ENCODE measurements at regions not wholly inside any gene's neighbourhood (a gene's known extent, or its start where the extent isn't known, plus 50 kb on each side); places are given as distances from the start of the nearest gene placed in this dataset.

DNA sequence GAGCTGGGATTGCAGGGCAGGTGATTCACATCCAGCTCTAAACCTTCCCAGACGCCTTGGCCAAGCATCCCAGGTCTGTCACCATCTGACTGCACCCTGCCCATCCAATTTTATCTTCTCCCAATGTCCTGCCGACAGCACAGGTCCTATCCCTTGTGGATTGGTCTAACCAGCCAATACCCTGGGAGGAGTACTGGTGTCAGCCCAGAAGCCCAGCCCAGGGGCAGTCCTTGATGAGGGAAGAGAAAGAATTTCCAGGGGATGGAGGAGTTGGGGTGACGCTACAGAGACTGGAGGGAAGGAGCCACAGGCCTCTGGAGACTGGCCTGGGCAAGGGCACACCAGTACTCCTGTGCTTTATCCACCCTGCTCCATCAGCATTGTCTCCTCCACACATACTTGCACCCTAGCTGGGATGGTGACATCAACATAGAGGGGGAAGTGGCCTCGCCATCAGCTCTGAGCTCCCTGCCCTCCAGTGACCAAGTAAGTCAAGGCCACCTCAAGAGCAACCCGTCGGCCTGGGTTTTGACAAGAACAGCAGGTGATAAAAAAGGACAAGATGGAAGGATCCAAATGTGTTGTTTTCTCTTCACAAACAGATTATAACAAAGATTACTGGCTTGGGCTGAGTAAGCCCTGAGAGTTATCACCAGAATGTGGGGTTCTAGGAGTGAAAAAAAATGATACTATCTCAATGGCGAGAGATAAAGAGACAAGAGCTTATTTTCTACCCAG lies 114.6 kb downstream of the AQP9 start:
- intact Hi-C loops (cut with DNase I), result no loop called here
- H3K27me3 ChIP-seq, result peaks cover 27% of the 10 kb centered on the region
- no peak for DNase-seq
- no peaks in the 10 kb centered on the region for H3K9me3 ChIP-seq (replicated peaks in 1 of 3)
- H3K4me3 ChIP-seq, result no peak overlapping the region
- 57 to 69% (median 66%) methylated on average over 6 to 7 of the region's 7 CpGs for WGBS, 4 donors
- peaks cover 0 to 11% of the 10 kb centered on the region in 2 donors for H3K4me1 ChIP-seq (replicated peaks in 1 of 2)
- H3K27ac ChIP-seq, result no peak overlapping the region
- no peaks in the 10 kb centered on the region for H3K36me3 ChIP-seq (replicated peaks in 1 of 2)
- TF ChIP-seq, protein P1, sequence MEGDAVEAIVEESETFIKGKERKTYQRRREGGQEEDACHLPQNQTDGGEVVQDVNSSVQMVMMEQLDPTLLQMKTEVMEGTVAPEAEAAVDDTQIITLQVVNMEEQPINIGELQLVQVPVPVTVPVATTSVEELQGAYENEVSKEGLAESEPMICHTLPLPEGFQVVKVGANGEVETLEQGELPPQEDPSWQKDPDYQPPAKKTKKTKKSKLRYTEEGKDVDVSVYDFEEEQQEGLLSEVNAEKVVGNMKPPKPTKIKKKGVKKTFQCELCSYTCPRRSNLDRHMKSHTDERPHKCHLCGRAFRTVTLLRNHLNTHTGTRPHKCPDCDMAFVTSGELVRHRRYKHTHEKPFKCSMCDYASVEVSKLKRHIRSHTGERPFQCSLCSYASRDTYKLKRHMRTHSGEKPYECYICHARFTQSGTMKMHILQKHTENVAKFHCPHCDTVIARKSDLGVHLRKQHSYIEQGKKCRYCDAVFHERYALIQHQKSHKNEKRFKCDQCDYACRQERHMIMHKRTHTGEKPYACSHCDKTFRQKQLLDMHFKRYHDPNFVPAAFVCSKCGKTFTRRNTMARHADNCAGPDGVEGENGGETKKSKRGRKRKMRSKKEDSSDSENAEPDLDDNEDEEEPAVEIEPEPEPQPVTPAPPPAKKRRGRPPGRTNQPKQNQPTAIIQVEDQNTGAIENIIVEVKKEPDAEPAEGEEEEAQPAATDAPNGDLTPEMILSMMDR (IDR thresholded peaks at IDR 0.05), result no peak
- no peak for TF ChIP-seq POLR2A (IDR thresholded peaks at IDR 0.05)

DNA sequence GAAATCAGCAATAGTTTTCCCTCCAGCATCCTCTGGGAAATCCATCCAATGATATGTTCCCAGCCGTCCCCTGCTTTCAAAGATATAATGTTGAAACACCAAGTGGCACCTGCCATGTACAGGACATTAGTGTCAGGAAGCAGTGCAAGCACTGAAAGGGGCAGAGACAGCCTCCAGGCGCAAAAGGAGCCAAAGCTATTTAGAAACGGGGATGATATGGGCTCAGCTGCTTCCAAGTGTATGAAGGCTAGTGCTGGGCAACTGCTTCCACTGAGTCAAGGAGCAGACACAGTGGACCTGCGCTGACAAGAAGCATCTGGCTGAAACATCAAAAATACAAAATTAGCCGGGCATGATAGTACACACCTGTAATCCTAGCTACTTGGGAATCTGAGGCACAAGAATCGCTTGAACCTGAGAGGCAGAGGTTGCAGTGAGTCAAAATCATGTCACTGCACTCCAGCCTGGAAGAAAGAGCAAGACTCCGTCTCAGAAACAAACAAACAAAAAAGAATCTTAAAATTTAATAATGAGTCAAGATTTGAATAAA lies 119.7 kb downstream of the AQP9 start:
- intact Hi-C loops (cut with DNase I), result no loop called here
- H3K9me3 ChIP-seq (replicated peaks in 1 of 3), result no peaks in the 10 kb centered on the region
- DNase-seq, result no peak
- TF ChIP-seq POLR2A (IDR thresholded peaks at IDR 0.05), result no peak
- TF ChIP-seq, protein P1 (IDR thresholded peaks at IDR 0.05), result no peak
- 76 to 87% (median 81%) methylated on average over 7 of the region's 7 CpGs for WGBS, 4 donors
- peaks cover 7% of the 10 kb centered on the region for H3K27me3 ChIP-seq
- H3K4me3 ChIP-seq, result no peak overlapping the region
- H3K36me3 ChIP-seq (replicated peaks in 1 of 2), result no peaks in the 10 kb centered on the region
- H3K4me1 ChIP-seq (replicated peaks in 1 of 2), result no peaks in the 10 kb centered on the region
- no peak overlapping the region for H3K27ac ChIP-seq

DNA sequence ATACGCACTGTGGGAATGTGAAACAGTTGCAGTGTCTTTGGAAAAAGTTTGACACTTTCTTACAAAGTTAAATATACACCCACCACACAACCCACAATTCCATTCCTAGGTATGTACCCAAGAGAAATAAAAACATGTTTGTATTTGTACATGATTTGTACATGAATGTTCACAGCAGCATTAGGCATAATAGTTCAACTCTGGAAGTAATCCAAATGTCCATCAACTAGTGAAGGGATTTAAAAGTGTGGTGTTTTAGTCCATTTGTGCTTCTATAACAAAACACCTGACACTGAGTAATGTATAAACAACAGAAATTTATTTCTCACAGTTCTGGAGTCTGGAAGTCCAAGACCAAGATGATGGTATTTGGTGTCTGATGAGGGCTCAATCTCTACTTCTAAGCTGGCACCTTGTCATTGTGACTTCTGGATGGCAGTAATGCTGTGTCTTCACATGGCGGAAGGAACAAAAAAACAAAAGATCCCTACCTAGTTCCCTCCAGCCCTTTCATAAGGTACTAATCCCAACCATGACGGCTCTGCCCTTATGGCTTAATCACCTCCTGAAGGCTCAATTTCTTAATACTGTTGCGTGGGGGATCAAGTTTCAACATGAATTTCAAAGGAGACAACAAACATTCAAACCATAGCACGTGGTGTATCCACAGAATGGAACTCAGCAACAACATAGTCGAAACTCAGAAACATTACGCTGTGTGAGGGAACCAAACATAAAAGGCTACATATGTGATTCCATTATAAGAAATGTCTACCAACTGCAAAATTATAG lies 120.5 kb downstream of the AQP9 start:
- H3K27me3 ChIP-seq, result no peaks in the 10 kb centered on the region
- no peaks in the 10 kb centered on the region for H3K36me3 ChIP-seq (replicated peaks in 1 of 2)
- no peak for DNase-seq
- no peak overlapping the region for H3K4me3 ChIP-seq
- intact Hi-C loops (cut with DNase I), result no loop called here
- WGBS, 4 donors, result 86 to 90% (median 89%) methylated on average over 7 of the region's 7 CpGs
- no peak overlapping the region for H3K27ac ChIP-seq
- H3K9me3 ChIP-seq (replicated peaks in 1 of 3), result no peaks in the 10 kb centered on the region
- H3K4me1 ChIP-seq (replicated peaks in 1 of 2), result no peaks in the 10 kb centered on the region
- no peak for TF ChIP-seq POLR2A (IDR thresholded peaks at IDR 0.05)
- TF ChIP-seq, protein P1 (IDR thresholded peaks at IDR 0.05), result no peak

DNA sequence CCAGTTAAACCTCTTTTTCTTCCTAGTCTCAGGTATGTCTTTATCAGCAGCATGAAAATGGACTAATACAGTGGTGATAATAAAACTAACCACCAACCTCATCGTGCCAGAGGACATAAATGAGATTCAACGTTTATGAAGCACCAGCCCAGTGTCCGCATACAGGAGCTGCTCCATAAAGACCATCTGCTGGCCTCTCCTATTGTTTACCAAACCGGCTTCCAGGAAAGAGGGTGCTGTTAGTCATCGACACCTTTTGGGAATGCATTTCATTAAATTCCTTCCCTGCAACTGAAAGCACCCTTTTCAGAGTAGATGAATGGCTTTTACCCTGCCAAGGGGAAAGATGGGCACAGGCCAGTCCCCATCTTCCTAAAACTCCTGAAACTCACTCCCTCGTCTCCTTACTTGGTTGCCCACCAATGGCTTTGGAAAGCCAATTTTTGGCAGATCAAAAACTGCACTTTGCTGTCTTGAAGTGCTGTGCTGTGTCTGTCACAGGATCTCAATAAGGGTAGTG lies 122.1 kb downstream of the AQP9 start:
- intact Hi-C loops (cut with DNase I), result no loop called here
- Histone ChIP-seq H3K4me3 (no peak overlapping the region), H3K27me3 (no peaks in the 10 kb centered on the region), H3K4me1 (replicated peaks in 1 of 2) (no peaks in the 10 kb centered on the region), H3K9me3 (replicated peaks in 1 of 3) (no peaks in the 10 kb centered on the region), H3K27ac (no peak overlapping the region), H3K36me3 (replicated peaks in 1 of 2) (no peaks in the 10 kb centered on the region)
- no peak for DNase-seq
- WGBS, 4 donors, result 68 to 84% (median 80%) methylated on average over 6 of the region's 6 CpGs
- TF ChIP-seq, protein P1 (IDR thresholded peaks at IDR 0.05), result no peak
- TF ChIP-seq POLR2A (IDR thresholded peaks at IDR 0.05), result no peak
